Activated T-helper 17 cell treated with anti-CD3 and anti-CD28 coated beads, Interleukin-2, amount 50 U/mL, for 72 hours (primary cell): ENCODE measurements at regions not wholly inside any gene's neighbourhood (a gene's known extent, or its start where the extent isn't known, plus 50 kb on each side); places are given as distances from the start of the nearest gene placed in this dataset.
A peak's percentile ranks its signal among the peaks of the same experiment; 100 is the strongest.

Experiments
- ATAC-seq: fragments of 150-1000 bp; cut with Tn5 transposase; replicated peaks from 2 replicates; pipeline ENCODE4 v1.10.0; 2021; ENCODE audit warnings: mild to moderate bottlenecking, moderate library complexity
- H3K27ac Mint-ChIP-seq: one replicate; pipeline ENCODE4 v1.8.0; 2022; ENCODE audit warnings: mixed read lengths
- H3K27me3 Mint-ChIP-seq: one replicate; pipeline ENCODE4 v1.8.0; 2022; ENCODE audit warnings: mixed read lengths
- H3K36me3 Mint-ChIP-seq: one replicate; pipeline ENCODE4 v1.8.0; 2022; ENCODE audit warnings: low read depth, mild to moderate bottlenecking, mixed read lengths
- H3K4me1 Mint-ChIP-seq: one replicate; pipeline ENCODE4 v1.8.0; 2022; ENCODE audit warnings: mixed read lengths
- H3K4me3 Mint-ChIP-seq: one replicate; pipeline ENCODE4 v1.8.0; 2022; ENCODE audit warnings: mild to moderate bottlenecking, mixed read lengths
- H3K9me3 Mint-ChIP-seq: one replicate; pipeline ENCODE4 v1.8.0; 2022; ENCODE audit warnings: mixed read lengths

DNA sequence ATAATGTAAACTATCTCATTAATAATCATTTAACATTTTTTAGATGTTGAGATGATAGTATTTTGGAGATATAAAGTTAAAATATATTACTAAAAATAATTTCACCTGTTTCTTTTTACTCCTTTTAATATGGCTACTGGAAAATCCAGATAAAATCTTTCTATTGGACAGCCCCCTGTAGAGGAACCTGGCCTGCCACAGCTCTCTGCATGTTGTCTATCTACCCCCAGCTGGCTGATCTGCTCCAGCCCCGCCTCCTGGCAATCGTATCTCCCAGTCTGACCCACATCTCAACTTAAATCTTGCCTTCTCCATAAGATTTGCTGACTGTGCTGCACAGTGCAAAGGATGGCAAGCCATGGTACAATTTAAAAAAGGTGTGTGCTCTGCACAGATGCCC is 182.8 kb downstream of the SIPA1L2 start:
- H3K4me1 Mint-ChIP-seq = no peaks in the 10 kb centered on the region
- H3K27ac Mint-ChIP-seq = no peak overlapping the region
- no peaks in the 10 kb centered on the region for H3K9me3 Mint-ChIP-seq
- H3K27me3 Mint-ChIP-seq = no peaks in the 10 kb centered on the region
- H3K4me3 Mint-ChIP-seq = no peak overlapping the region
- H3K36me3 Mint-ChIP-seq = peaks cover 11% of the 10 kb centered on the region
- no peak for ATAC-seq

DNA sequence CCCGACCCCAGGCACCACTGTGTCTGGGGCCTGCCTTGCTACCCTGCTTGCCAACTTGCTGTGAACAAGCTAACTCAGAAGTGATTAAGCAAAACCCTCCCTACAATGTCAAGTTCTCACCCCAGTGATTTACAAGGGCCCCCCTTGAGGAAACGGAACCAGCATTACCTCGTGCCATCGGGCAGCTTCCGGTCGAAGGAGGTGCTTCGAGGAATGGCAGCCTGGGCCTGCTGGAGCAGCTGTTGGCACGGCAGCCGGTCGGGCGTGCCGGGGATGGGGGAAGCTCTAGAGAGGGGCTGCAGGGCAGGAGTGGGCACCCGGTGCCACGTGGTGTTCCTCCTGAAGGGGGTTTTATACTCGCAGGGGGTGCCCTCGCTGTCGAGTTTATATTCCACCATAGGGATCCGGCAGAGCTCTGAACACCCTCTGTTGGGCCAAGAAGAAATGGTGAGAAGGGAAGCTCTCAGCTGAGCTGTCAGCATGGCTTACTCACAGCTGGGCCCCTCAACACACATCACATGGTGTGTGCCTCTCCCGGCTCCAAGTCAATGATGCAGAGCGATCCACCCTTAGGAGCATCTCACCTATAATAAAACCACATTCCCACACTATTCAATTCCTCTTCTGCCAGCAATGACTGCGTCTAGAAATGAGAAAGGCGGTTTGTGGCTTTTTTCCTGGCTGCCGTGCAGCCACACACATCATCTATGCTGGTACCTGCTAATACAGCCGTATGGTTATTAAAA is 184.4 kb downstream of the SIPA1L2 start:
- H3K36me3 Mint-ChIP-seq = peaks cover 20% of the 10 kb centered on the region
- no peak overlapping the region for H3K27ac Mint-ChIP-seq
- ATAC-seq = no peak
- H3K4me1 Mint-ChIP-seq = no peaks in the 10 kb centered on the region
- no peaks in the 10 kb centered on the region for H3K27me3 Mint-ChIP-seq
- no peak overlapping the region for H3K4me3 Mint-ChIP-seq
- H3K9me3 Mint-ChIP-seq = no peaks in the 10 kb centered on the region

DNA sequence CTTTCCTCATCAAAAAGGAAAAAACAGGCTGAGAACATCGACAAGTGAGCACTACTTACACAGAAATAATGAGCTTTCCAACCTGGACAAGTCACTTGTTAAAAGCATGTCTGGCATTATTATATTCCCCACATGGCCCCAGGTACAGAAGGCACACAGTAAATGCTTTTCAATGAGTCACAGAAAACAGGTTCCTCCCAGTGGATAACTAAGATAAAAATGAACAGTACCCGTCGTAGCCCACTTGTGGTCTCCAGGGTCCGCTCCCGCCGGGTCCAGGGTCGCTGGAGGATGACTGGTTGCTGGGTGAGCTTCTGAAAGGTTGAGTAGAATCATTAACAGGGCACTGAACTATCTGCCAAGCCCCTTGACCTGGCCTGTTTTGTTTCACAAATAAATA is 186.6 kb downstream of the SIPA1L2 start:
- H3K27me3 Mint-ChIP-seq = no peaks in the 10 kb centered on the region
- no peak for ATAC-seq
- H3K27ac Mint-ChIP-seq = no peak overlapping the region
- peaks cover 39% of the 10 kb centered on the region for H3K36me3 Mint-ChIP-seq
- no peak overlapping the region for H3K4me3 Mint-ChIP-seq
- H3K9me3 Mint-ChIP-seq = no peaks in the 10 kb centered on the region
- H3K4me1 Mint-ChIP-seq = no peaks in the 10 kb centered on the region

DNA sequence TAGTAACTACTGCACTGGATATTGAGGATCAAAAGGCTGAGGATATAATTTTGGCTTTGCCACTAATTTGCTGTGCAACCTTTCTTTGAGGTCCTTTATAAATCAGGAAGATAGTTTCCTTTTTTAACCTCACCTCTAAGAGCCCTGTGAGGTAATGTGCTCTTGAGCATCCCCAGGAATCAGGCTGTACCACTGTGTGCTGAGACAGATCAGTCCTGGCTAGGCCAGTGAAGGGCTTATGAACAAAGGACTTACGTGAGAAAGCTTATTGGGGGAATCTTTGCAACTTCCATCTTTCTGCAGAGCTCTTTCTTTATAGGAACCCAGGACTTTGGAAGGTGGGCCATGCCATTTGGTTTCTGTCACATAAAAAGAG is 188.9 kb downstream of the SIPA1L2 start:
- peaks cover 41% of the 10 kb centered on the region for H3K36me3 Mint-ChIP-seq
- no peaks in the 10 kb centered on the region for H3K4me1 Mint-ChIP-seq
- no peak overlapping the region for H3K4me3 Mint-ChIP-seq
- no peak overlapping the region for H3K27ac Mint-ChIP-seq
- H3K27me3 Mint-ChIP-seq = no peaks in the 10 kb centered on the region
- H3K9me3 Mint-ChIP-seq = no peaks in the 10 kb centered on the region
- ATAC-seq = no peak

DNA sequence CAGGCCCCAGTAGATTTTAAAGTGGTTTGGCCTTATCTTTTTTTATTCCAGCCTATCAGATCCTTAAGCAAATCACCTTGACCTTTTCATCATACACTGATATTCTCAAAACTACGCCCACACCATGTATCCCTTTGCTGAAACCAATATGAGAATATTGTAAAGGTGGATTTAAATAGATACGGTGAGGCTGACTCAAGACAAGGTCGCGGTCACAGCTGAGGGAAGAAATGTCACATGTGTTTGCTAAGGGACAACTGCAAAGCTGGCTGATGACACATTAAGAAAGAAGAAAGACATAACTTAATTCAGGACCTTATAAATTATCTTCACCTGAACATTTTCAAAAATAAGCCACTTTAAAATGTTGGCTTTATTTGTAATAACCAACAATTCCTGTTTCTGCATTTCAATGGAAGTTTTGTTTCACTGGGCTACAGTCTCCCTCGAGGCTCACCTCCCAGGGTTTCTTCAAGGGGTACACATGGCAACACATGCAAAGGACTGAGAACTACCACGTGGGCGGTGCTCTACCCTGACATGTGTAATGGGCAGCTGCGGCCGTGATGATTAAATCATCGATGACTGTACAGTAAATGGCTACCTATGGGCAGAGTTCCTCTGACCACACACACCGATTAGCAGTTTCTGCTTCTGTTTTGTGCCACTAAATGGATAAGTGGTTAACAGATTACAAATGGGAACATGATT is 189.5 kb downstream of the SIPA1L2 start:
- H3K4me3 Mint-ChIP-seq = no peak overlapping the region
- H3K36me3 Mint-ChIP-seq = peaks cover 41% of the 10 kb centered on the region
- no peak overlapping the region for H3K27ac Mint-ChIP-seq
- no peaks in the 10 kb centered on the region for H3K27me3 Mint-ChIP-seq
- no peaks in the 10 kb centered on the region for H3K4me1 Mint-ChIP-seq
- no peaks in the 10 kb centered on the region for H3K9me3 Mint-ChIP-seq
- ATAC-seq = peak; percentile 69

DNA sequence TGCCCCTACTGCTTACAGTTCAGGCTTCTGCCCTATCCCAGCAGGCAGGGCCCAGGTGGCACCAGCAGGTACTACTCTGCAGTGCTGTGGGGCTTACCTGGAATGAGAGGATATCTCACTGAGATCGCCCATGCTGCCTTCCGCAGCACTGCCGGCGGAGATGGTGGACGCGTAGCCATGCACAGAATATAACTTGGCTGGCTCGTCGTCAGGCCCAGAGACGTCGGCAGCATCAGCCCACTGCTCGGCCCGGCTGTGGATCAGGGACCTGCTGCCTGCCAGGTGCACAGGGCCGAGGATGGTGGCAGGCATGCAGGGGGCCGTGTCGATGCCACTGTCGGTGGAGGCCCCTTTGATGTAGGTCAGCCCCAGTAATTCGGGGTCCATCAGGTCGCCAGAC is 190.9 kb downstream of the SIPA1L2 start:
- no peak overlapping the region for H3K27ac Mint-ChIP-seq

DNA sequence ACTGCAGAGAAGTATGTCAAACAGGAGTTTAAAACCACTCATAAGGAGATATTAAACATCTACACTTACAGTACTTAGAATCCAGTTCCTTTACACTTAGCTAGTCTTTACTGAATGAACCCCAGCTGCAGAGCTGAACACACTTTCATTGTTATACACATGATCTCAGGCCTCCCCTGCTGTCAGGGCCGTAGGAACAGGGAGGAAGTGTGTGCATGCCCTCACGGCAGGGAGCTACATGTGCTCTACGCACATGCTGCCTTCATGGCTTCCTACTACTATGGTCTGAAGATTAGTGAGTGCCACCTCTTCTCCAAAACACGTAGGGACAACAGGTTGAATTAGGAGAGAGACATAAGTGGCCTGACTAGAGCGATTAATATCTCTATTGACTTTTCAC is 191.5 kb downstream of the SIPA1L2 start:
- no peaks in the 10 kb centered on the region for H3K4me1 Mint-ChIP-seq
- no peaks in the 10 kb centered on the region for H3K9me3 Mint-ChIP-seq
- no peak for ATAC-seq
- H3K27ac Mint-ChIP-seq = no peak overlapping the region
- H3K4me3 Mint-ChIP-seq = no peak overlapping the region
- H3K27me3 Mint-ChIP-seq = no peaks in the 10 kb centered on the region
- peaks cover 45% of the 10 kb centered on the region for H3K36me3 Mint-ChIP-seq

More for the DNA sequence above, 190.9 kb downstream of the SIPA1L2 start:
- ATAC-seq = no peak
- Mint-ChIP-seq H3K4me3 (no peak overlapping the region), H3K27me3 (no peaks in the 10 kb centered on the region), H3K36me3 (peaks cover 47% of the 10 kb centered on the region), H3K9me3 (no peaks in the 10 kb centered on the region), H3K4me1 (no peaks in the 10 kb centered on the region)

DNA sequence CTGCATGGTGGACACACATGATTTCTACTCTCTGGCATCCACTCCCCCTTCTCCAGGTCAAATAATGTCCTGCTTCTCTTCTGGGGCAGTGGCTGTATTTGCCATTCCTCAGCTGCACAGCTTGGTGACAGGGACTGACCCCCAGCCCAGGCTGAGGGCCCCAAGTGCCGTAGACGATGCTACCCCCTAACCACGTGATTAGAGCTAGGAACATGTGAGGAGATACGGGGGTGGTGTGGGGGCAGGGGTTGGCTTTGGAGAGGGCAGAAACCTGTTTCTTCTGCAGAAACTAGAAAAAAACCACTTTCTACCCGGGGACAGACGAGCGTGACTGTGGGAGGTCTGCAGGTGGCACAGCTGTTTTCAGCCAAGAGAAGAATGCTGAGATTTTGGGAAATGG is 192.4 kb downstream of the SIPA1L2 start:
- H3K9me3 Mint-ChIP-seq = no peaks in the 10 kb centered on the region
- H3K27ac Mint-ChIP-seq = no peak overlapping the region
- no peaks in the 10 kb centered on the region for H3K4me1 Mint-ChIP-seq

DNA sequence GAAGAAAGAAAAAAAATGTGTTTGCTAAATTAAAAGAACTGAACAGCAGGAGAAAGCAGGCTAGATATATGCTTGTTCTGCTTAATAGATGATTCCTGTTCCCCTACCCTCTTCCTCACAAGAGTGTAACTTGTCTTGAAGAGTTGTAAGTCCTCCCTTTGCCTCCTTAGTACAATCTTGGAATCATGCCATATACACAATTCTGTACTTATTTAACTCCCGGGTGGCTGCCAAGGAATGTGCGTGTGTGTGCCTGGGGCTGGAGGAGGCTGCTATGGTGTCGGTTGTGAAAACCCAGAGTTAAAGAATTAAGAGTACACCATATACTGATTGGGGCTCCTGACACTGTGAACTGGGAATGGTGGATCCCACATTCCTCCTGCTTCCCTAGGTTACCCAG is 194.2 kb downstream of the SIPA1L2 start:
- ATAC-seq = no peak
- Mint-ChIP-seq H3K4me1 (no peaks in the 10 kb centered on the region), H3K9me3 (no peaks in the 10 kb centered on the region), H3K4me3 (no peak overlapping the region), H3K27ac (no peak overlapping the region), H3K27me3 (no peaks in the 10 kb centered on the region), H3K36me3 (peaks cover 29% of the 10 kb centered on the region)

More for the DNA sequence above, 192.4 kb downstream of the SIPA1L2 start:
- Mint-ChIP-seq H3K4me3 (no peak overlapping the region), H3K27me3 (no peaks in the 10 kb centered on the region), H3K36me3 (peaks cover 36% of the 10 kb centered on the region)
- ATAC-seq = no peak

DNA sequence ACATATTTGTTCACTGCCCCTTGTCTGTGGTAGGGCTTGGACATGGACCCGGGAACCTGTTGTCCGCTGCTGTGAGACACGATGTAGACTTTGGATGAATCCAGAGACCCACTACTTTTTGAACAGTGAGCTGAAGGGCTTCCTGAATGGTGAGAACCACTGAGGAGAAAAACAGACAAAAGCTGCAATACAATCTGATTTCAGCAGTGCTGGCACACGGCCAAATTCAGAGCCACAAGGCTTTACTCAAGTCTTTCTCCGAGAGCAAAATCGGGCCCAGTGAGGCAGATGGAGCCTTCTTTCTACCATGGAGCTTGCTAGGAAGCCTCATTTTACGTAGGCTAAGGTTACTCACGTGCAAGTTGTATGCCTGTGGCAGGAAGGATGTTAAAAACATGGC is 197.6 kb downstream of the SIPA1L2 start:
- H3K9me3 Mint-ChIP-seq = no peaks in the 10 kb centered on the region
- H3K27me3 Mint-ChIP-seq = no peaks in the 10 kb centered on the region
- H3K4me3 Mint-ChIP-seq = no peak overlapping the region
- no peaks in the 10 kb centered on the region for H3K4me1 Mint-ChIP-seq
- peaks cover 17% of the 10 kb centered on the region for H3K36me3 Mint-ChIP-seq
- no peak overlapping the region for H3K27ac Mint-ChIP-seq
- no peak for ATAC-seq

DNA sequence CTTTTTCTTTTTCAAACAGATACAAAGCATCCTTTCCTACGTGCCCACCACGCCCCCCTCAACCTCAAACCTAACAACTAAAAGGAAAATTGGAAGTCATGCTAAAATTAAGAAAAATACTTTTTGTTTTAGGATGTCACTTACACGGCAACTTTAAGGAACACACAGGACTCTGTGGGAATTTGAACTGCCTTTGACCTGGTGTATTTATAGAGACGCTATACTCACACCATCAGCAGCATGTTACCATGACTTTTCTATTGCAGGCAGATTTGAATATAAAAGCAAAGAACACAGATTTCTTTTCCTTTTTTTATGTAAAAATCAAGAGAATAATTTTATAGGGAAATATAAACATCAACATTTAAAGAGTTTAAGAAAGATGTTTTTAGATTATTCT is 198.2 kb downstream of the SIPA1L2 start:
- Mint-ChIP-seq H3K27ac (no peak overlapping the region), H3K36me3 (peaks cover 17% of the 10 kb centered on the region), H3K4me3 (no peak overlapping the region), H3K9me3 (no peaks in the 10 kb centered on the region), H3K27me3 (no peaks in the 10 kb centered on the region), H3K4me1 (no peaks in the 10 kb centered on the region)
- ATAC-seq = no peak

DNA sequence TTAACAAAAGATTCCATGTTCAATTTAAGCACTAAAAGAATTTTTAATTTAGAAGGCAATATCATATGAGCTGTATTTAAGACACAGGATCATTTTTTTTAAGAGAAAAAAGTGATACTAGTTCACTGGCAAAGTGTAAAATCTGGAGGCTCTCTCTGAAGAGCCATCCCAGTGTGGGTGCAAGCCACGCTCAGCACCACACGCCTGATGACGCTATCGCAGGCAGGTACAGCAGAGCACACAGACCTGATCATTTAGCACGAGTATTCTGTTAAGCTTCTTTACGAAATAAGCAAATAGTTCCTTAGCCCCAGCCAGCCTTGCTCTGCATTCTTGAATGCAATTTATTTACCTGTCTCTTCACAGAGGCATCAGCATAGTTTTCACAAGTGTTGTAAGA is 198.6 kb downstream of the SIPA1L2 start:
- Mint-ChIP-seq H3K4me1 (no peaks in the 10 kb centered on the region), H3K4me3 (no peak overlapping the region), H3K36me3 (peaks cover 17% of the 10 kb centered on the region), H3K27ac (no peak overlapping the region), H3K27me3 (no peaks in the 10 kb centered on the region), H3K9me3 (no peaks in the 10 kb centered on the region)
- ATAC-seq = no peak

DNA sequence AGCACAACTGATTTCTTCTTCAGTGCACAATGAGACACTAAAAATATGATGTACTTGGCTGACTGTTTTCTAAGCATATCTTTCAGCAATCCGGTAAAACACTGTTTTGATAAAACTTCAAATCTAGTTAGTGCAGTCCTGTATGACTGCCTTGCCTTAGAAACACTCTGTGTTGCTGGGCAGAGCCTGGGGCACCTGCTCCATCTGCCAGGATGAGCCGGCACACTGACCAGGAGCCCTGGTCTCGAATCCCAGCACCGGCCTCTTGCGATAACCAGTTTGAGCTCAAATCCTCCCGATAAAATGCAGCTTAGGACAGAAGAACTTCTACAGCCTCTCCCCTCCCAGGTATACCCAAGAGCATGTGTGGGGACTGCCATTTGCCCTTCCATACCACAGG is 199.5 kb downstream of the SIPA1L2 start:
- H3K27ac Mint-ChIP-seq = no peak overlapping the region
- H3K27me3 Mint-ChIP-seq = no peaks in the 10 kb centered on the region
- H3K9me3 Mint-ChIP-seq = no peaks in the 10 kb centered on the region
- no peak overlapping the region for H3K4me3 Mint-ChIP-seq
- H3K4me1 Mint-ChIP-seq = no peaks in the 10 kb centered on the region
- peaks cover 17% of the 10 kb centered on the region for H3K36me3 Mint-ChIP-seq
- no peak for ATAC-seq

DNA sequence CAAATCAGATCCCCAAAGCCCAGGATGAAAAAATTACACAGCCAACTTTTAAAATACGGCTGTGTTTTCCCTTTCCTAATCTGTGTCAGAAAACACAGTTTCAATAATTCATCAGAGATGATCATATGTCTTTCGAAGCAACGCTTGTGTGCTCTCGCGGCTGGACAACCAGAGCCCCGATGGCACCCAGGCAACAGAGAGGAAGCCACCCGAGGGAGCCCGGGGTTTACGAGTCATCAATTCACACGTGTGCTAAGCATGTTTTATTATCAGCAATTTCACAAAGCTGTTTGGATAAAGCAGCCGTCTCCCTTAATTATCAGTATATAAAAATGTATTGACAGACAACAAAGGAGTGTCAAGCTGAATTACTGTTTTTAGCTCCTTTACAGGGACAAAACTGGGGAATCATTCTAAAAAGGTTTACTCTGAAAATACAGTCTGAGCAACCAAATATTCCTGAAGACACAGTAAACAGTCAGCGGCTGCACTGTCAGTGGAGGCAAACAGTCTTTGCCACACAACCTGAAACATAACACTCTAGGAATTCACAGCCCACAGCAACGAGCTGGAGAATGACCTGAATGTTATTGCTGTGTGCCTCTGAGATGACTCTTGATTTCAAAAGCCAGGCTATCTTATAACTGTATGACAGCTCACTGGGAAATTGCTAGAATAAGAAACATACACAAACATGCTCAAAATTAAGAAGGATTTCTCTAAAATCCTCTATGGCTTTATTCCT is 201.0 kb downstream of the SIPA1L2 start:
- no peaks in the 10 kb centered on the region for H3K9me3 Mint-ChIP-seq
- H3K4me3 Mint-ChIP-seq = no peak overlapping the region
- no peaks in the 10 kb centered on the region for H3K27me3 Mint-ChIP-seq
- H3K27ac Mint-ChIP-seq = no peak overlapping the region
- peaks cover 23% of the 10 kb centered on the region for H3K36me3 Mint-ChIP-seq
- no peaks in the 10 kb centered on the region for H3K4me1 Mint-ChIP-seq
- no peak for ATAC-seq
